Thymus (tissue), 11 donors: ENCODE measurements at regions not wholly inside any gene's neighbourhood (a gene's known extent, or its start where the extent isn't known, plus 50 kb on each side); places are given as distances from the start of the nearest gene placed in this dataset.

Source experiments
- DNase-seq, 9 donors: peaks; one replicate each; pipeline ENCODE4 v3.0.0-alpha.2; 2013; ENCODE audit warnings: low spot score in 9 of 9, low read depth in 6 of 9, missing footprints in 1 of 9
- H3K27ac ChIP-seq, 2 donors: one replicate each; pipeline ENCODE4 v1.5.1; 2013; ENCODE audit warnings: control low read depth in 1 of 2, low read depth in 1 of 2, low read length in 1 of 2, mild to moderate bottlenecking in 1 of 2, moderate library complexity in 1 of 2
- H3K27me3 ChIP-seq, 2 donors: one replicate each; pipeline ENCODE4 v1.5.1; 2013; ENCODE audit warnings: low read length in 1 of 2; ENCODE audit not compliant: control insufficient read depth in 2 of 2, insufficient read depth in 1 of 2
- H3K36me3 ChIP-seq, 2 donors: one replicate each; pipeline ENCODE4 v1.5.1; 2013; ENCODE audit warnings: low read length in 1 of 2, mild to moderate bottlenecking in 1 of 2, moderate library complexity in 1 of 2; ENCODE audit not compliant: control insufficient read depth in 2 of 2, insufficient read depth in 2 of 2
- H3K4me1 ChIP-seq, 2 donors: one replicate each; pipeline ENCODE4 v1.5.1; 2013; ENCODE audit warnings: low read length in 2 of 2; ENCODE audit not compliant: control insufficient read depth in 2 of 2, insufficient read depth in 2 of 2
- H3K4me3 ChIP-seq, 2 donors: one replicate each; pipeline ENCODE4 v1.5.1; 2013; ENCODE audit warnings: low read length in 2 of 2, control low read depth in 1 of 2, mild to moderate bottlenecking in 1 of 2
- H3K9me3 ChIP-seq, 2 donors: one replicate each; pipeline ENCODE4 v1.5.1; 2013; ENCODE audit warnings: low read length in 1 of 2, mild to moderate bottlenecking in 1 of 2; ENCODE audit not compliant: control insufficient read depth in 2 of 2, insufficient read depth in 1 of 2
- WGBS: extraction: QIAGEN DNeasy Blood & Tissue Kit; methylation state at CpG from one replicate; pipeline ENCODE4 v1.1.7; 2013; 5-methylcytosine and 5-hydroxymethylcytosine counted together
- donor health status: healthy.

DNA sequence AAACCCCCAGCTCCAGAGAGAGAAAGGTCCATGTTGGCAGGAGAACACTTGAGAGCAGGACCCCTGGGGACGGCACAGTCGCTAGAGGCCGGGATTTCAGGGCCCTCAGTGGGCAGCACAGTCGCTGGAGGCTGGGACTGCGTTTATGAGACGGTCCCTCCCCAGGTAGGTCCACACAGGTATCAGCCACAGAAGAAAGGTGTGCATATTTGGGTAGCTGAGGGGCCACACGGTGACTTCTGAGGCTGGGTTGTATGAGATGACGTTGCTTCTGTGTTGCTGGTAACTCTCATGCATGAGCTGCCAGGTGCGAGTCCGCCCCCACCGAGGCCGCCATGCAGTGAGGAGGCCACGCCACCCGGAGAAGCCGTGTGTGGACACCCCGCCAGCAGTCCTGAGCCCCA is 56.9 kb upstream of the PPP2R2D start:
- H3K4me3 ChIP-seq: no peak overlapping the region
- no peaks in the 10 kb centered on the region for H3K4me1 ChIP-seq
- H3K27me3 ChIP-seq: no peaks in the 10 kb centered on the region
- 97% methylated on average over 16 of the region's 16 CpGs for WGBS
- DNase-seq: no peak
- H3K9me3 ChIP-seq: no peaks in the 10 kb centered on the region
- no peak overlapping the region for H3K27ac ChIP-seq
- no peaks in the 10 kb centered on the region for H3K36me3 ChIP-seq

DNA sequence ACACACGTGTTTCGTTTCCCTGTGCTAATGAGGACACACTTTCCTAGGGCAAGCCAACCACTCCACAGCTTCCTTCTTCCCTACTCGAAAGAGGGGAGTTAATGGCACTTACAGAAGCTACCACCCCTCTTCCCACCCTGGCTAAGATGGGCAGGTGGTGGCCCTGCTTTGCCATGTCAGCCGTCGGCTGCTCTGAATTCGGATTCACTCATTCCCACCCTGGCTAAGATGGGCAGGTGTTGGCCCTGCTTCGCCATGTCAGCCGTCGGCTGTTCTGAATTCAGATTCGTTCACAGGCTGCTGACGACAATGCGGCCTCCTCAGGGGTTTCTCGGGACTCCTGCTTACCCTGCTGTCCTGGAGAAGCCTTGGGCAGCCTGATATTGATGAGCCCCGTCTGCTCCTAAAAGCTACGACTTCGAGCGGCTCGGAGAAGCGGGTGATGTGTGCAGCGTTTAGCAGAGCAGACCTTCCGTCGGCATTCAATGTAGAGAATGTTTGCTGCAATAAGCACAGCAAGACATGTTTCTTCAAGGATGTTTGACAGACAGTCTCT is 56.2 kb upstream of the PPP2R2D start:
- no peak overlapping the region for H3K27ac ChIP-seq
- no peaks in the 10 kb centered on the region for H3K4me1 ChIP-seq
- WGBS: 92% methylated on average over 22 of the region's 22 CpGs
- no peaks in the 10 kb centered on the region for H3K27me3 ChIP-seq
- DNase-seq: no peak
- H3K36me3 ChIP-seq: no peaks in the 10 kb centered on the region
- no peaks in the 10 kb centered on the region for H3K9me3 ChIP-seq
- no peak overlapping the region for H3K4me3 ChIP-seq

DNA sequence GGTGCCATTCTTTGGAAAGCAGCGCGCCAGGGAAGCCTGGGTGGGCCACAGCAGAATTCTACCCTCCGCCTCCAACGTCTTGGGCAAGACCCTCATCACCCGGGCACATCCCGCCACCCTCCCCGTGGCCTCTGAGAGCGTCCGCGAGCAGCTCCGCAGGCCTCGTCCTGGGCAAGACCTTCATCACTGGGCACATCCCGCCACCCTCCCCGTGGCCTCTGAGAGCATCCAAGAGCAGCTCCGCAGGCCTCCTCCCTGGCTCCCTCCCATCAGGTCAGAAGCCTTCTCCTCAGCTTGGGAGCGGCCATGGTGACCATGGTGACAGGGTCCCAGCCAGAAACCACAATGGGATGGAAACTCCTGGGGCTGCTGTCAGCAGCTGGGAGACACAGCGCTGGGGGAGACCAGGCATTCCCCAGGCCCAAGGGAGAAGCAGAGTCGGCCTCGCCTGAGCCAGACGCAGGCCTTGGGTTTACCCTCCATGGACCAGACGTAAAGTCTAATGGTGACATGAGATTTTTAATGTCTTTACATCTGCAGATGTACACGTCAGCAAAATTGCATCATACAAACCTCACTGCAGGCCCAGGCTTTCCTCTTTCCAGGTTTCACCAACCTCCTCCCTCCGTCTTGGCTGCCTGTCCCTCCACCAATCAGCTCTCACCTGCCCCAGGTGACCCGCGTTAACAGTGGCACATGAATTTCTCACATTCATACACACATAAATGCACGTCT is 55.1 kb upstream of the PPP2R2D start:
- no peak for DNase-seq
- no peaks in the 10 kb centered on the region for H3K36me3 ChIP-seq
- no peaks in the 10 kb centered on the region for H3K4me1 ChIP-seq
- WGBS: 94% methylated on average over 26 of the region's 26 CpGs
- no peaks in the 10 kb centered on the region for H3K9me3 ChIP-seq
- H3K4me3 ChIP-seq: no peak overlapping the region
- H3K27ac ChIP-seq: no peak overlapping the region
- no peaks in the 10 kb centered on the region for H3K27me3 ChIP-seq

DNA sequence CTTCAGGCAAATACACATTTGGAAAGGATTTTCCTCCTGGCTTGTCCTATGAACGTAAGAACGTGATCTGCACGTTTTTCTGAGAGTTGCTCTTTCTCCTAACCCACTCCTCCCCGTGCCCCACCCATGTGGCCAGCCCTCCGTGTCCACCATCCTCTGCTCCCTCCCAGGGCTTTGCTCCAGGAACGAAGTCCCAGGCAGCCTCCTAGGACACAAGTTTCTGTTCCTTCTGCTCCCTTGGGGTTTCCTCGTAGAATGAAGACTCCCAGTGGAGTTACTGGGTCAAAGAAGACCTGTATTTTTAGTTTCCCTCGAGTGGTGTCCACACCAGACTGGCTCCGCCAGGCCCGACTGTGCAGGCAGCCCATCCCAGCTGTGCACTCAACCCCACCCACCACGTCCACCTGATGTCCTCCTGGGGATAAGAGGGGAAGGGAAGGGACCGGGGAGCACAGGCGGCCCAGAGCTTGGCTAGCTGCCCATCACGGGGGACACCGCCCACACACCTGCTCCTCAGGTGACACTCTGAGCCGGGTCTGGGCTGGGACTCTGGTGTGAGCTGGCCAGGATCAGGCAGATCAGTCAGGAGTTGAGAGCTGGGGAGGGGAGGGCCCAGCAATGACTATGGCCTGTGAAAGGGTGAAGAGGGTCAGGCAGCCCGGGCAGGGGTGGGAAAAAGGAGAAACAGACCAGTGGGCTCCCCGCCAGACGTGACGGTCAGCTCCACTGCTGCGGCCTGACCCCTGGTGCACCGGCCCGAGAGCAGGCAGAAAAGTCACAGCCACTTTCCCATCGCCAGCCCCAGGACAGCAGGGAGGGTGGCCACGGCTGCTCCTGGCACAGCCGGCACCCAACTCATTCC is 54.3 kb upstream of the PPP2R2D start:
- DNase-seq: no peak
- Histone ChIP-seq H3K4me1 (no peaks in the 10 kb centered on the region), H3K9me3 (no peaks in the 10 kb centered on the region), H3K27me3 (no peaks in the 10 kb centered on the region), H3K27ac (no peak overlapping the region), H3K4me3 (no peak overlapping the region), H3K36me3 (no peaks in the 10 kb centered on the region)
- 88% methylated on average over 26 of the region's 26 CpGs for WGBS

DNA sequence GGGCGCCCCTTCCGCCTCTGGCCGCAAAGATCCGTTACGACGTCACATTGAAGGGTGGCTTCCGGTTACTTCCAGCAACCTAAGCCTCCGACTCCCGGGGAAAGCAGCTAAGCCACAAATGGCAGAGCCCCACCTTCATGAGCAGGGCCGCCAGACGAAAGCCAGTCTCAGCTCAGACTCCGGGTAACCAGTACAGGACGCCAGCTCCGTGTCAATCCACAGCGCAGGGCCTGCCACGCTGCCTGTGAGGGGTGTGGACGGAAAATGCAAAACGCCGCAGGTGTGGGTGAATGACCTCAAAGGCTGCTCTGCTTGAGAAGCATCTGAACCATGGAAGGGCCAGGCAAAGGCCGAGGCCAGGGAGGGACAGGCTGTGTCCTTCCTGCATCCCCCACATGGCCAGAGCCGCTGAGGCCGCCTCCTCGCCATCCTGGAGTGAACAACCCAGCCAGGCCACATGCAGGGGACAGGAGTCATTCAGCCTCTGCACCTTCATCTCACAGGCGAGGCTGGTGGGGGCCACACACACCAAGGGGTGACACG is 53.5 kb upstream of the PPP2R2D start:
- Histone ChIP-seq H3K27ac (no peak overlapping the region), H3K4me3 (no peak overlapping the region), H3K36me3 (no peaks in the 10 kb centered on the region), H3K27me3 (no peaks in the 10 kb centered on the region), H3K4me1 (no peaks in the 10 kb centered on the region), H3K9me3 (no peaks in the 10 kb centered on the region)
- 89% methylated on average over 25 of the region's 25 CpGs for WGBS
- DNase-seq: no peak

GRCh38 chr10:131848296-131848695 is 52.5 kb upstream of the PPP2R2D start:
- Histone ChIP-seq H3K27ac (no peak overlapping the region), H3K9me3 (no peaks in the 10 kb centered on the region), H3K27me3 (no peaks in the 10 kb centered on the region), H3K36me3 (no peaks in the 10 kb centered on the region), H3K4me3 (no peak overlapping the region), H3K4me1 (no peaks in the 10 kb centered on the region)
- 87% methylated on average over 11 of the region's 11 CpGs for WGBS
- DNase-seq: no peak

DNA sequence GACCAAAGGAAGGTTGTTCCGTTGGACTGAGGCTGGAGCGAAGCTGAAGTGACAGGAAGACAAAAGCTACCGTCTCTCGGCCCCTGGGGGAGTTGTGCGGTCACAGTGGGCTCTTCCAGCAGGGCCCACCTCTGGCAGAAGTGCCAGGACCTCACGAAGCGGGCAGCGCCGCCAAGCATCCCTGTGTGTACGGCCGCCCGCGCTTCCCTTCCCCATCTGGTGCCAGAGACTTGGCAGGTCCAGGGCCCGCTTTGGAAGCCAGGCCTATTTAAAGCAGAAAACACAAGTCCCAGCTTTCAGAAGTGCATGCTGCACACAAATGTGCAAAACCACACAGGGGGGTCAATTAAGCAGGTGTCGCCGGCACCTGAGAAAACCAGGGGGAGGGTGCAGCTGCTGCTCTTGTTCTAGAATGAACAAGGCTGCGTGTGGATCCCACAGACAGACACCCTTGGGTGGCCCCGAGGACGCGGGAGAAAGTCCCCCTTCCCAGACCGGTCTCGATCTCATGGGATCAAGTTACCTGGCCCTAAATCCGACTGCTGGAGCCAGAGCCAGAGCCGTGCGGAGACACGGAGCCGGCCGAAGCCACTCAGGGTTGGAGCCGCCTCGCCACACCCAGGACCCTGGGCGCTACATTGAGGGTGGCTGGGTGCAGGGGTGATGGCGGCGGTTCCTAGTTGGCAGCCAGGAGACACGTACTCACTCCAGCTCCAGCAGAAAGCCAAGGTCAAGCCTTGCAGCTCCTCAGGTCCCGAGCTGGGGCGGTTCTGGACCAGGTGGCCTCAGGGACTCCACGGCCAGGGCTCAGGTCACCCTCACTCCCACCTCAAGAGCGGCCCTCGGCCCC is 51.8 kb upstream of the PPP2R2D start:
- Histone ChIP-seq H3K27me3 (no peaks in the 10 kb centered on the region), H3K36me3 (no peaks in the 10 kb centered on the region), H3K27ac (no peak overlapping the region), H3K4me1 (no peaks in the 10 kb centered on the region), H3K4me3 (no peak overlapping the region), H3K9me3 (no peaks in the 10 kb centered on the region)
- DNase-seq: no peak
- WGBS: 93% methylated on average over 39 of the region's 39 CpGs

GRCh38 chr10:131849591-131850382 is 51.0 kb upstream of the PPP2R2D start:
- H3K4me1 ChIP-seq: no peaks in the 10 kb centered on the region
- H3K27ac ChIP-seq: no peak overlapping the region
- DNase-seq: no peak
- no peak overlapping the region for H3K4me3 ChIP-seq
- no peaks in the 10 kb centered on the region for H3K9me3 ChIP-seq
- no peaks in the 10 kb centered on the region for H3K27me3 ChIP-seq
- H3K36me3 ChIP-seq: no peaks in the 10 kb centered on the region
- WGBS: 93% methylated on average over 29 of the region's 29 CpGs
